GM12801 (cell line): ENCODE measurements at regions not wholly inside any gene's neighbourhood (a gene's known extent, or its start where the extent isn't known, plus 50 kb on each side); places are given as distances from the start of the nearest gene placed in this dataset.

ENCODE experiments used
- TF ChIP-seq, protein P1 (sequence below): IDR thresholded peaks from one replicate; pipeline ENCODE4 v1.5.1; 2011; ENCODE audit warnings: control low read depth; ENCODE audit not compliant: insufficient read length; ENCODE audit errors: extremely low read depth

DNA sequence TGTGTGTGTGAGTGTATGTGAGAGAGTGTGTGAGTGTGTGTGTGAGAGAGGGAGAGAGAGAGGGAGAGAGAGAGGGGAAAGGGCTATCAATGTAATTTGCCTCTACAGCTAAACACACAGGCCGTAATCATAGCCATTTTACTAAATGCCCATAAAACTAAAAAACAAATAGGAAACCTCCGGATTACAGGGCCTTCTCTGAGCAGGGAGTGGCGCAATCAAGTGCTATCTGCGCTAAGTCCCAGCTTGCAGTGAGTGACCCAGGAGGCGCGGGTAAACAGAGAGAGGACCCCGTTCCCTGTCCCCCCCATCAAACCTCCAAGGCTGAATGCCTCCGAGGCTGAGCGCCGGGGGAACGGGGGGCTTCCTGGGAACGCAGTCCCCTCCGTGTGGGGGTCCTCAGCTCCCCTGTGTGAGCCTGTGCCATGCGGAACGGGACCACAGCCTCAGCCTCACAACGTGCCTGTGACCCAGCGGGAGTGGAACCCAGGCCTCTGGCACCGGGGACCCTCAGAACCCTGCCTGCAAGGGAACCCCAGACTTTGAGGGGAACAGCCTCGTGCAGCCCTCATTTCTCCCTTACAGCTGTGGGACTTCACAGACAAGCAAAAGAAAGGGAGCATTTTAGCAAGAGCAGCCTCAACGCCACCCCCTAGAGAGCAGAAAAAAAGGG lies 54.7 kb upstream of the ID2 start:
- TF ChIP-seq, protein P1, sequence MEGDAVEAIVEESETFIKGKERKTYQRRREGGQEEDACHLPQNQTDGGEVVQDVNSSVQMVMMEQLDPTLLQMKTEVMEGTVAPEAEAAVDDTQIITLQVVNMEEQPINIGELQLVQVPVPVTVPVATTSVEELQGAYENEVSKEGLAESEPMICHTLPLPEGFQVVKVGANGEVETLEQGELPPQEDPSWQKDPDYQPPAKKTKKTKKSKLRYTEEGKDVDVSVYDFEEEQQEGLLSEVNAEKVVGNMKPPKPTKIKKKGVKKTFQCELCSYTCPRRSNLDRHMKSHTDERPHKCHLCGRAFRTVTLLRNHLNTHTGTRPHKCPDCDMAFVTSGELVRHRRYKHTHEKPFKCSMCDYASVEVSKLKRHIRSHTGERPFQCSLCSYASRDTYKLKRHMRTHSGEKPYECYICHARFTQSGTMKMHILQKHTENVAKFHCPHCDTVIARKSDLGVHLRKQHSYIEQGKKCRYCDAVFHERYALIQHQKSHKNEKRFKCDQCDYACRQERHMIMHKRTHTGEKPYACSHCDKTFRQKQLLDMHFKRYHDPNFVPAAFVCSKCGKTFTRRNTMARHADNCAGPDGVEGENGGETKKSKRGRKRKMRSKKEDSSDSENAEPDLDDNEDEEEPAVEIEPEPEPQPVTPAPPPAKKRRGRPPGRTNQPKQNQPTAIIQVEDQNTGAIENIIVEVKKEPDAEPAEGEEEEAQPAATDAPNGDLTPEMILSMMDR, result no peak

DNA sequence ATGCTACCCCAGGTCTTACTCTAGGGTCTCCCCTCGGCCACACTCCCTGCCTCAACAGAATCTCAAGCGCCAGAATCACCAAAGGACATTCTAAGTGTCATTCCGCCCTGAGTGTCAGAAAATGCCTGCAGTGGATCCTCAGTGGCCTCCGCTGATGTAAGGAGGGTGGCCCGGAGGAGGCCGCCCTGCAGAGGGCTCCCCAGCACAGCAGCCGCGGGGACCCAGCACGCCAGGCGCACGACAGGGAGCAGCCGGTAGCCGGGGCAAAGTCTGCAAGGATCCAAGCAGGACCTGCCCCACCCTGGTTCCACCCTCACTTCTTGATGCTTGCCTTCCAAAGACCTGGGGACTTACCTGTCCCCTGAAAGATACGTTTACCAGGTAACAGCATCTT lies 54.2 kb upstream of the ID2 start:
- TF ChIP-seq, protein P1, result no peak

DNA sequence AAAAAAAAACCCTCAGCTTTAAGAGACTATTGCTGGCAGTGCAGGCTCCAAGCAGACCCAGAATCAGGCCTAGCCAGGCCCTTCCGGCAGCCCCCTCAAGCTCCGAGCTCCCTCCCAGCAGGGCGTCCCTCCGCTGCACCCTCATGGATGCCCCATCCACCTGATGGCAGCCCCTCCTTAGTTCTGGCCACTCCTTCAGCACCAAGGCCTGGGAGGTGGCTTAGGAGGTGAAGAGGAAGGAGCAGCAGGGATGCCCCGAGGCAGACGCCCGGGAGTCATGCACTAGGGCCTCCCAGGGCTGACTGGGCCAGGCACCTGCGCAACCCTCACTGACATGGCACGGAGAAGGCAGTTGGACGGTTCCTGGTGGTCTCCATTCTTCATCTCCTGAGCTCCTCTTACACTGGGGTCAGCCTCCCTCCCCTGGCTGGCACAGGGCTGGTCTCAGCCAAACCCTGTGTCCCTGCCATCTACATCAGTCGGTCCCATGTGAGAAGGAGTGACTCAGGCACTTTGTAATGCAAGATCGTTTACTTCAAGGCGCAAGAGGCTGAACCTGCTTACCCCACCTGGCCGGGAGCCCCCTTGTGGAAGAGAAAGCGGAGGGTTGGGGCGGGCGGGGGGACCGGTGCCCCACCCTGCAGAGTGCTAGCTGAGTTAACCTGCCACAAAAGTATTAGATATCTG lies 53.5 kb upstream of the ID2 start:
- TF ChIP-seq, protein P1, result no peak

DNA sequence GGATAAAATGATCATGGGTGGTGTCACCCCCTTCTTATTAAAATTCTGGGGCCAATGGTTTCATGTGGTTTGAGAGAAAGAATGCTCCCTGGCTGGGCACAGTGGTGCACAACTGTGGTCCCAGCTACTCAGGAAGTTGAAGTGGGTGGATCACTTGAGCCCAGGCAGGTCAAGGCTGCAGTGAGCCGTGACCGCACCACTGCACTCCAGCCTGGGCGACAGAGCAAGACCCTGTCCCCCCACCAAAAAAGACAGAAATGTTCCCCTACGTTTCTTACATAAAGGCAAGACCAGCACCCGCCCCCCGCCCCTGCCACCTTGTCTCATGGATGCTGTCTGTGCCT lies 53.0 kb upstream of the ID2 start:
- TF ChIP-seq, protein P1, result no peak

DNA sequence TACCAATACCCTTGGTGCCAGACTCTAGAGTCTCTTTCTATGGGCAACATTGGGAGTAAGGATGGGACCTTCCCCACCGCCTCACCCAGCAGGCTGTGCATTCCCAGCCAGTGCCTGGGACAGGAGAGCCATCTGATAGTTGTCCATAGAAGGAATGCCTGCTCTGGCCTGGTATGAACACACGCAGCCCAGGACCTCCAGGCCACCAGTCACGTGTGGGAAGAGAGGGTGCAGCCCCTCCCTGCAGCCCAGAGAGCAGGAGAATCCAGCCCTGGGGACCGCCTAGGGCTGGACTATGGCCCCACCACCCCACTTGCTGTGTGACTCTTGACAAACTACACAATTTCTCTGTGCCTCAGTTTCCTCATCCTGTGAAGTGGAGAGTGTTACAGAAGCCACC lies 52.5 kb upstream of the ID2 start:
- TF ChIP-seq, protein P1, result no peak

DNA sequence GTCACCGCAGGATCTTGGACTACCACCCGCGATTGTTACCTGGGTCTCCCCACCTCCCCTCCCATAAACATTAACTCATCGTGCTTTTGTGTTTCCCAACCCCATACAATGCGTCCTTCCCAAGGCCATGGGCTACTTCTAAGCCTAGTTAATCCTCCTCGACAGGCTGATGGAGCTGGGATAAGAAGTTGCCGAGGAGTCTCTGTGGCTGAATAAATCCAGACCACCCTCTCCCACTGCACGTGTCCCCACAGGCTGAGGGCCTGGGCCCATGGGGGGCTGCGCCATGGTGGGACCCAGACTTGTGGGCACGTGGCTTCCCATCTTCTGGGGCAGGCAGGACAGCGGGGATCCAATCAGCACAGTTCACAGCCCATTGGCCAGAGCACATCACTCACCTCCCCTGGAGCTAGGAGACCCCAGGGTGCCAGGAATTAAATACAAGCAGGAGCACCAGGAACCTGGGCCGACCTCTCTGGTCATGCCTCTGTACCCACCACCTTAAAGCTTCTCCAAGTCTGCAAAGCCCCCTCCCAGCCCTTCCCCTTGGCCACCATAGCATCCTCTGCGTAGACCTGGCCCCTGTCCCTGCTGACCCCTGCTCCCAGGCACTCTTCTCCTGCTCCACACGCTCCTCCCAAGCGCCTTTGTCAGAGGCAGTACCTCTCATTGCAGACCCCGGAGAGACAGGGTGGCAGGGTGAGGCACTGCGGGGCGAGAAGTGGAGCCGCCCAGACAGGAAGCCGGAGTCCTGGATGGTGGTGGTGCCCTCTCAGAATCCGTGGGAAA lies 51.0 kb upstream of the ID2 start:
- TF ChIP-seq, protein P1, result no peak

DNA sequence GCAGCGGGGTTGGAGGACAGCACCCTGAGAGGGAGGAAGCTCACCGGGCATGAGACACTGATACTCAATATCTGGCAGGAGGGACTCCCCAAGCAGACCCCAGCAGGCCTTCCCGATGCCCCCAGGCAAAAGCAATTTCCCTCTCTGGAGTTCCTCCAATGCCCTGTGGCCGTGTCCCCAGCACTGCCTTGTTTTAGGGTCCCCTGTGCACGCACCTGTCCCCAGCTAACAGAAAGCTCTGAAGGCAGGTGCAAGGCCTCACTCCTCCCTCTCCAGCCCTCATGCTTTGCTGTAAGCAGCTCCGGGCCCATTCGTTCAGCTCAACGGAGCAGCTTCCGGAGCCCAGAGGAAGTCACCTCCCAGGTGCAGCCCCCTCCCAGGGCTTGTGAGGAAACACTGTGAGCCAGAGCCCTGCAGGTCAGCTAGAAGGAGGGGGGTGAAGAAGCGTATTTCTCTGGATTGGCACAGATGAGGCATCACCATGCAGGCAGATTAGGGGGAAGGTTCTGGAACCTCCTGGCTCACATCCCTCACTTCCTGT lies 50.3 kb upstream of the ID2 start:
- TF ChIP-seq, protein P1, result no peak
